ENCODE measurements at regions not wholly inside any gene's neighbourhood (a gene's known extent, or its start where the extent isn't known, plus 50 kb on each side); places are given as distances from the start of the nearest gene placed in this dataset.

GRCh38 chr3:105999856-106000255 lies 131.0 kb upstream of the CBLB start (continued):
- TF ChIP-seq ZNF462 (CRISPR knock-in tag; IDR thresholded peaks at IDR 0.05), result no peak

- Mint-ChIP-seq H3K9me3 (0 out of 3 replicates have a peak, but pooled peaks cover 4% of the 10 kb centered on the region), H3K27ac (no peak overlapping the region), H3K4me1 (no peaks in the 10 kb centered on the region), H3K4me3 (no peak overlapping the region), H3K27me3 (ENCODE audit: insufficient read depth, low read depth, poor library complexity) (no peaks in the 10 kb centered on the region), H3K36me3 (ENCODE audit: low read depth) (peaks cover 2% of the 10 kb centered on the region; the same call in 1 of the 3 replicates)
- Histone ChIP-seq H3F3A (replicated peaks; ENCODE audit: low read depth) (no peaks in the 10 kb centered on the region), H3K27me3 (ENCODE audit: insufficient read depth) (no peaks in the 10 kb centered on the region), H3K36me3 (ENCODE audit: insufficient read depth) (no peaks in the 10 kb centered on the region), H3K4me2 (no peak overlapping the region), H3K79me2 (replicated peaks; ENCODE audit: insufficient read depth) (no peaks in the 10 kb centered on the region), H3K4me1 (ENCODE audit: insufficient read depth) (no peaks in the 10 kb centered on the region), H3K27ac (ENCODE audit: low read depth) (no peak overlapping the region), H2AFZ (peak overlapping the region; percentile 34; the same call in 1 of the 2 replicates), H3K4me3 (no peak overlapping the region), H4K20me1 (replicated peaks; ENCODE audit: insufficient read depth) (no peaks in the 10 kb centered on the region), H3K9me2 (ENCODE audit: insufficient read depth) (no peaks in the 10 kb centered on the region)
- DNase-seq (ENCODE audit: low spot score), result no peak
- TF ChIP-seq REST (IDR thresholded peaks at IDR 0.05; ENCODE audit: unreplicated experiment), result no peak
- no peak for ATAC-seq
These were observed 133.1 kb upstream of the CBLB start for GRCh38 chr3:106001923-106002322.

All from GM23338 (cell line).